SK-N-SH (cell line): ENCODE measurements at regions not wholly inside any gene's neighbourhood (a gene's known extent, or its start where the extent isn't known, plus 50 kb on each side); places are given as distances from the start of the nearest gene placed in this dataset.
"Not testable (repeated sequence)": the region's sequence is repeated elsewhere in the genome, so short reads cannot be mapped to it uniquely, and the experiment has no call there.

Source experiments
- CTCF ChIA-PET: fragments of 300-600, 350-600 bp; formaldehyde crosslinking; extraction: SDS; loops from one replicate; lab custom pipeline; 2021; lab: Yijun Ruan, JAX
- POLR2A ChIA-PET: fragments of 350-600 bp; sonication (Branson Sonifier 250); formaldehyde crosslinking; extraction: SDS; loops from one replicate; lab custom pipeline; 2020; ENCODE audit warnings: antibody characterized with exemption, inconsistent platforms; lab: Yijun Ruan, JAX
- DNase-seq: peaks from one replicate; pipeline ENCODE4 v3.0.0; 2012
- H2AFZ ChIP-seq: fragments of 200-600 bp; sonication (generic); 2 replicates; pipeline ENCODE4 v1.8.1; 2016; ENCODE audit warnings: antibody characterized with exemption, mild to moderate bottlenecking, low read depth
- H3F3A ChIP-seq: fragments of 200-600 bp; sonication (generic); replicated peaks from 2 replicates; pipeline ENCODE3; 2016; ENCODE audit warnings: antibody characterized with exemption, mild to moderate bottlenecking; ENCODE audit not compliant: insufficient read depth
- H3K27ac ChIP-seq, 2 experiments: fragments of 200-500 bp in 1 of 2; fragments of 200-600 bp in 1 of 2; sonication (Bioruptor generic) in 1 of 2; sonication (generic), shearing (Covaris generic) in 1 of 2; 2 replicates each; pipeline versions ENCODE4 v1.5.1 to v1.6.1; 2014 to 2016; ENCODE audit warnings: low read depth in 2 of 2, inconsistent platforms in 1 of 2, low read length in 1 of 2, mild to moderate bottlenecking in 1 of 2, mixed read lengths in 1 of 2
- H3K27me3 ChIP-seq: fragments of 200-600 bp; sonication (generic), shearing (Covaris generic); 2 replicates; pipeline ENCODE4 v1.6.1; 2016; ENCODE audit warnings: mixed run types; ENCODE audit not compliant: insufficient read depth
- H3K36me3 ChIP-seq, 2 experiments: fragments of 200-500 bp in 1 of 2; fragments of 200-600 bp in 1 of 2; sonication (Bioruptor generic) in 1 of 2; sonication (generic) in 1 of 2; replicated peaks in 1 of 2; 2 replicates each; pipeline versions ENCODE3 to v1.5.1; 2014 to 2016; ENCODE audit warnings: low read length in 1 of 2, mild to moderate bottlenecking in 1 of 2; ENCODE audit not compliant: insufficient read depth in 2 of 2, control insufficient read depth in 1 of 2
- H3K4me1 ChIP-seq, 2 experiments: fragments of 200-500 bp in 1 of 2; fragments of 200-600 bp in 1 of 2; sonication (Bioruptor generic) in 1 of 2; sonication (generic), shearing (Covaris generic) in 1 of 2; 2 replicates each; pipeline versions ENCODE4 v1.5.1 to v1.6.1; 2014 to 2016; ENCODE audit warnings: low read depth in 1 of 2, low read length in 1 of 2, mixed run types in 1 of 2; ENCODE audit not compliant: insufficient read depth in 2 of 2, control insufficient read depth in 1 of 2
- H3K4me2 ChIP-seq: fragments of 200-600 bp; sonication (generic), shearing (Covaris generic); 2 replicates; pipeline ENCODE4 v1.6.1; 2017; ENCODE audit warnings: mixed run types
- H3K4me3 ChIP-seq, 2 experiments: fragments of 200-500 bp in 1 of 2; fragments of 200-600 bp in 1 of 2; sonication (Bioruptor generic) in 1 of 2; sonication (generic), shearing (Covaris generic) in 1 of 2; 2 replicates each; pipeline versions ENCODE4 v1.5.1 to v1.8.1; 2014 to 2016; ENCODE audit warnings: low read depth in 2 of 2, inconsistent platforms in 1 of 2, low read length in 1 of 2, mild to moderate bottlenecking in 1 of 2, mixed read lengths in 1 of 2, moderate library complexity in 1 of 2
- H3K79me2 ChIP-seq: fragments of 200-600 bp; sonication (generic); 2 replicates; pipeline ENCODE4 v1.8.1; 2017; ENCODE audit warnings: mild to moderate bottlenecking; ENCODE audit not compliant: insufficient read depth
- H3K9ac ChIP-seq: fragments of 200-600 bp; sonication (generic); 2 replicates; pipeline ENCODE4 v1.6.1; 2017; ENCODE audit warnings: mixed run types
- H3K9me2 ChIP-seq: fragments of 200-600 bp; sonication (generic); 2 replicates; pipeline ENCODE4 v1.6.1; 2017; ENCODE audit warnings: mixed run types
- H3K9me3 ChIP-seq: fragments of 200-600 bp; sonication (generic); 2 replicates; pipeline ENCODE4 v1.6.1; 2017; ENCODE audit warnings: mixed run types, mild to moderate bottlenecking, moderate library complexity
- H4K20me1 ChIP-seq: fragments of 200-600 bp; sonication (generic); 2 replicates; pipeline ENCODE4 v1.6.1; 2017; ENCODE audit warnings: mild to moderate bottlenecking, mixed run types; ENCODE audit not compliant: insufficient read depth
- CHD2 ChIP-seq: fragments of 150-350 bp; IDR thresholded peaks from 2 replicates; pipeline ENCODE4 v1.6.1; 2018; ENCODE audit warnings: low read length; ENCODE audit not compliant: partially characterized antibody
- CTCF ChIP-seq: fragments of 200-600 bp; sonication (generic); IDR thresholded peaks from 2 replicates; pipeline ENCODE4 v1.6.1; 2017; ENCODE audit warnings: antibody characterized with exemption, mild to moderate bottlenecking, moderate library complexity
- FOSL2 ChIP-seq: IDR thresholded peaks from 2 replicates; pipeline ENCODE4 v1.4.0; 2012; ENCODE audit warnings: low read depth, mild to moderate bottlenecking, moderate library complexity, borderline replicate concordance
- JUND ChIP-seq: IDR thresholded peaks from 2 replicates; pipeline ENCODE4 v1.4.0; 2012
- MAX ChIP-seq: IDR thresholded peaks from 2 replicates; pipeline ENCODE4 v1.4.0; 2012; ENCODE audit warnings: low read depth
- MXI1 ChIP-seq: IDR thresholded peaks from 2 replicates; pipeline ENCODE4 v1.6.1; 2012; ENCODE audit warnings: mild to moderate bottlenecking, low read depth, low read length, improper control_type of control experiment
- NRF1 ChIP-seq: IDR thresholded peaks from 2 replicates; pipeline ENCODE4 v1.6.1; 2012; ENCODE audit warnings: low read depth, mild to moderate bottlenecking, low read length
- PBX3 ChIP-seq: IDR thresholded peaks from 2 replicates; pipeline ENCODE4; 2012
- RXRA ChIP-seq: IDR thresholded peaks from 2 replicates; pipeline ENCODE4 v1.4.0; 2012; ENCODE audit warnings: low read depth, mild to moderate bottlenecking, borderline replicate concordance
- SIN3A ChIP-seq: IDR thresholded peaks from 2 replicates; pipeline ENCODE4 v1.6.1; 2012; ENCODE audit warnings: low read depth, mild to moderate bottlenecking, low read length, moderate library complexity, borderline replicate concordance
- TAF1 ChIP-seq: IDR thresholded peaks from 2 replicates; pipeline ENCODE4 v1.6.1; 2012; ENCODE audit warnings: low read depth, mild to moderate bottlenecking, low read length, moderate library complexity, borderline replicate concordance
- ZBTB33 ChIP-seq: IDR thresholded peaks from 2 replicates; pipeline ENCODE4 v1.4.0; 2012; ENCODE audit warnings: low read depth, borderline replicate concordance
- WGBS: methylation state at CpG from one replicate; pipeline ENCODE4 v1.1.6; 2017; ENCODE audit warnings: low lambda C conversion rate; 5-methylcytosine and 5-hydroxymethylcytosine counted together
- TF ChIP-seq, protein P1 (sequence below): fragments of 150-350 bp; IDR thresholded peaks from 2 replicates; pipeline ENCODE4 v1.6.1; 2017; ENCODE audit warnings: antibody characterized with exemption, low read length, low read depth, borderline replicate concordance

GRCh38 chr6:27829453-27830211 is 82.6 kb downstream of the OR2B2 start:
- Histone ChIP-seq H3K27me3 (no peaks in the 10 kb centered on the region), H3K27ac (peak overlapping the region; percentile 75 to 96), H3F3A (peaks cover 32% of the 10 kb centered on the region), H3K4me3 (peak overlapping the region; percentile 78 to 82), H3K9ac (peak overlapping the region; percentile 76), H3K4me1 (peaks cover 0 to 3% of the 10 kb centered on the region in 2 experiments; a peak in 3 of 4 replicates), H4K20me1 (no peaks in the 10 kb centered on the region), H3K36me3 (peaks cover 0 to 10% of the 10 kb centered on the region in 2 experiments), H3K4me2 (peak overlapping the region; percentile 82), H3K79me2 (peaks cover 30% of the 10 kb centered on the region), H3K9me2 (no peaks in the 10 kb centered on the region), H3K9me3 (no peaks in the 10 kb centered on the region), H2AFZ (no peak overlapping the region)
- TF ChIP-seq MXI1 (0 out of 2 replicates have a peak, but pooled peaks have one; percentile 3), SIN3A (no peak), TAF1 (no peak), CHD2 (no peak), PBX3 (no peak), MAX (0 out of 2 replicates have a peak, but pooled peaks have one; percentile 4), JUND (no peak), NRF1 (no peak), RXRA (no peak), ZBTB33 (no peak), FOSL2 (no peak), CTCF (no peak)
- TF ChIP-seq, protein P1, sequence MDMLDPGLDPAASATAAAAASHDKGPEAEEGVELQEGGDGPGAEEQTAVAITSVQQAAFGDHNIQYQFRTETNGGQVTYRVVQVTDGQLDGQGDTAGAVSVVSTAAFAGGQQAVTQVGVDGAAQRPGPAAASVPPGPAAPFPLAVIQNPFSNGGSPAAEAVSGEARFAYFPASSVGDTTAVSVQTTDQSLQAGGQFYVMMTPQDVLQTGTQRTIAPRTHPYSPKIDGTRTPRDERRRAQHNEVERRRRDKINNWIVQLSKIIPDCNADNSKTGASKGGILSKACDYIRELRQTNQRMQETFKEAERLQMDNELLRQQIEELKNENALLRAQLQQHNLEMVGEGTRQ: no peak
- CTCF ChIA-PET: interaction anchor here (1.0 kb wide), 1 partner anchor 65 kb away, joined by 3 read pairs; no protein-coding TSS in a partner anchor
- POLR2A ChIA-PET: interaction anchor here (0.7 to 11.5 kb wide), 13 partner anchors 8 to 1786 kb away, joined by 3 to 578 read pairs (median 6); a partner anchor contains a TSS
- 63% methylated on average over 9 of the region's 9 CpGs for WGBS
- DNase-seq: no peak

- POLR2A ChIA-PET, H3K9me3 ChIP-seq, H3K27ac ChIP-seq, H3K4me3 ChIP-seq, H3K4me1 ChIP-seq, DNase-seq, H3K27me3 ChIP-seq, H2AFZ ChIP-seq, H4K20me1 ChIP-seq, H3K36me3 ChIP-seq, H3K4me2 ChIP-seq, CTCF ChIA-PET, H3K9me2 ChIP-seq, H3K9ac ChIP-seq: not testable (repeated sequence)
- H3F3A ChIP-seq: peaks cover 39% of the 10 kb centered on the region
- 100% methylated on average over 9 of the region's 35 CpGs for WGBS
- peaks cover 26% of the 10 kb centered on the region for H3K79me2 ChIP-seq
Measured at GRCh38 chr6:27827477-27827876, 84.7 kb downstream of the OR2B2 start.

DNA sequence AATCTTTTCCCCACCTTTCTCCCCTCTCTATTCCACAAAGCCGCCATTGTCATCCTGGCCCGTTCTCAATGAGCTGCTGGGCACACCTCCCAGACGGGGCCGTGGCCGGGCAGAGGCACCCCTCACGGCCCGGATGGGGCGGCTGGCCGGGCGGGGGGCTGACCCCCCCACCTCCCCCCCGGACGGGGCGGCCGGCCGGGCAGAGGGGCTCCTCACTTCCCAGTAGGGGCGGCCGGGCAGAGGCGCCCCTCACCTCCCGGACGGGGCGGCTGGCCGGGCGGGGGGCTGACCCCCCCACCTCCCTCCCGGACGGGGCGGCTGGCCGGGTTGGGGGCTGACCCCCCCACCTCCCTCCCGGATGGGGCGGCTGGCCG is 85.6 kb downstream of the OR2B2 start:
- DNase-seq, H3K27me3 ChIP-seq, H3K36me3 ChIP-seq, H3K4me1 ChIP-seq, H4K20me1 ChIP-seq, H2AFZ ChIP-seq, H3K9me3 ChIP-seq, H3K9me2 ChIP-seq, CTCF ChIA-PET: not testable (repeated sequence)
- 20% methylated on average over 17 of the region's 30 CpGs for WGBS
- Histone ChIP-seq H3K27ac (peak overlapping the region; percentile 65 to 89), H3K4me3 (peak overlapping the region; percentile 41 to 52; a peak in 2 of 4 replicates), H3K9ac (peak overlapping the region; percentile 29; the same call in 1 of the 2 replicates), H3F3A (peaks cover 30% of the 10 kb centered on the region), H3K79me2 (peaks cover 26% of the 10 kb centered on the region), H3K4me2 (peak overlapping the region; percentile 45; the same call in 1 of the 2 replicates)
- POLR2A ChIA-PET: interaction anchor here (0.7 to 5.5 kb wide), 2 partner anchors 22 to 68 kb away, joined by 3 to 107 read pairs; a partner anchor contains a TSS
